ENCODE measurements at regions not wholly inside any gene's neighbourhood (a gene's known extent, or its start where the extent isn't known, plus 50 kb on each side); places are given as distances from the start of the nearest gene placed in this dataset.

GRCh38 chr2:207258263-207258991 is 92.7 kb upstream of the KLF7 start:
- Mint-ChIP-seq H3K4me3 (no peak overlapping the region), H3K36me3 (no peaks in the 10 kb centered on the region), H3K4me1 (peaks cover 0 to 4% (median 0%) of the 10 kb centered on the region in 4 donors), H3K27me3 (peaks cover 0 to 2% of the 10 kb centered on the region in 2 donors), H3K27ac (no peak overlapping the region), H3K9me3 (peaks cover 0 to 2% (median 0%) of the 10 kb centered on the region in 8 donors)
- DNase-seq: no peak
- no peak overlapping the region for H3K4me3 ChIP-seq (ENCODE audit: low read length in 2 of 2)
- no peaks in the 10 kb centered on the region for H3K36me3 ChIP-seq (ENCODE audit: insufficient read depth, low read length)
- no peaks in the 10 kb centered on the region for H3K27me3 ChIP-seq (ENCODE audit: insufficient read depth, low read length)
- H3K4me1 ChIP-seq (ENCODE audit: insufficient read depth, low read length): no peaks in the 10 kb centered on the region
- no peak overlapping the region for H3K27ac ChIP-seq (ENCODE audit: low read depth, low read length)
- ChIA-PET CTCF (ENCODE audit: partially characterized antibody) (interaction anchor here (1.1 kb wide), 1 partner anchor 212 kb away, joined by 3 read pairs; no protein-coding TSS in a partner anchor), POLR2A (ENCODE audit: partially characterized antibody) (no interaction called here)
- intact Hi-C loops (cut with micrococcal nuclease): no loop called here
- H3K9me3 ChIP-seq (ENCODE audit: control insufficient read depth in 1 of 2, low read length in 2 of 2): no peaks in the 10 kb centered on the region

GRCh38 chr2:207260021-207260420 is 94.3 kb upstream of the KLF7 start:
- POLR2A ChIA-PET (ENCODE audit: partially characterized antibody): no interaction called here
- DNase-seq: no peak
- CTCF ChIA-PET (ENCODE audit: partially characterized antibody): no interaction called here
- Histone ChIP-seq H3K9me3 (ENCODE audit: control insufficient read depth in 1 of 2, low read length in 2 of 2) (no peaks in the 10 kb centered on the region), H3K4me3 (ENCODE audit: low read length in 2 of 2) (no peak overlapping the region), H3K4me1 (ENCODE audit: insufficient read depth, low read length) (no peaks in the 10 kb centered on the region), H3K27me3 (ENCODE audit: insufficient read depth, low read length) (no peaks in the 10 kb centered on the region), H3K27ac (ENCODE audit: low read depth, low read length) (no peak overlapping the region), H3K36me3 (ENCODE audit: insufficient read depth, low read length) (no peaks in the 10 kb centered on the region)
- intact Hi-C loops (cut with micrococcal nuclease): loop anchor here (2.0 kb wide), 1 partner anchor 213 kb away; no protein-coding TSS in a partner anchor
- no peaks in the 10 kb centered on the region for H3K36me3 Mint-ChIP-seq
- H3K4me1 Mint-ChIP-seq: peaks cover 0 to 3% (median 0%) of the 10 kb centered on the region in 4 donors
- H3K4me3 Mint-ChIP-seq: no peak overlapping the region
- H3K9me3 Mint-ChIP-seq: peaks cover 0 to 2% (median 0%) of the 10 kb centered on the region in 8 donors
- H3K27me3 Mint-ChIP-seq: no peaks in the 10 kb centered on the region
- no peak overlapping the region for H3K27ac Mint-ChIP-seq

- Mint-ChIP-seq H3K4me1 (no peaks in the 10 kb centered on the region), H3K27me3 (no peaks in the 10 kb centered on the region), H3K4me3 (no peak overlapping the region), H3K36me3 (no peaks in the 10 kb centered on the region), H3K27ac (no peak overlapping the region), H3K9me3 (peaks cover 0 to 2% (median 0%) of the 10 kb centered on the region in 8 donors)
- no peak for DNase-seq
- no peak overlapping the region for H3K4me3 ChIP-seq (ENCODE audit: low read length in 2 of 2)
- H3K4me1 ChIP-seq (ENCODE audit: insufficient read depth, low read length): no peaks in the 10 kb centered on the region
- ChIA-PET CTCF (ENCODE audit: partially characterized antibody) (no interaction called here), POLR2A (ENCODE audit: partially characterized antibody) (no interaction called here)
- H3K27ac ChIP-seq (ENCODE audit: low read depth, low read length): no peak overlapping the region
- no peaks in the 10 kb centered on the region for H3K9me3 ChIP-seq (ENCODE audit: control insufficient read depth in 1 of 2, low read length in 2 of 2)
- H3K36me3 ChIP-seq (ENCODE audit: insufficient read depth, low read length): no peaks in the 10 kb centered on the region
- H3K27me3 ChIP-seq (ENCODE audit: insufficient read depth, low read length): no peaks in the 10 kb centered on the region
- intact Hi-C loops (cut with micrococcal nuclease): loop anchor here (2.0 kb wide), 1 partner anchor 214 kb away; no protein-coding TSS in a partner anchor
These were observed 95.2 kb upstream of the KLF7 start for GRCh38 chr2:207260947-207261346.

GRCh38 chr2:207264310-207264709 is 98.6 kb upstream of the KLF7 start:
- H3K9me3 Mint-ChIP-seq: peaks cover 0 to 2% (median 0%) of the 10 kb centered on the region in 8 donors
- intact Hi-C loops (cut with micrococcal nuclease): no loop called here

GRCh38 chr2:207265332-207265731 is 99.6 kb upstream of the KLF7 start:
- Histone ChIP-seq H3K4me1 (ENCODE audit: insufficient read depth, low read length) (no peaks in the 10 kb centered on the region), H3K27me3 (ENCODE audit: insufficient read depth, low read length) (no peaks in the 10 kb centered on the region), H3K36me3 (ENCODE audit: insufficient read depth, low read length) (no peaks in the 10 kb centered on the region), H3K9me3 (ENCODE audit: control insufficient read depth in 1 of 2, low read length in 2 of 2) (no peaks in the 10 kb centered on the region), H3K4me3 (ENCODE audit: low read length in 2 of 2) (no peak overlapping the region), H3K27ac (ENCODE audit: low read depth, low read length) (no peak overlapping the region)
- Mint-ChIP-seq H3K9me3 (peaks cover 0 to 2% (median 0%) of the 10 kb centered on the region in 8 donors), H3K27me3 (no peaks in the 10 kb centered on the region), H3K4me3 (no peak overlapping the region), H3K27ac (no peak overlapping the region), H3K4me1 (no peaks in the 10 kb centered on the region), H3K36me3 (no peaks in the 10 kb centered on the region)
- ChIA-PET CTCF (ENCODE audit: partially characterized antibody) (interaction anchor here (0.9 kb wide), 1 partner anchor 26 kb away, joined by 3 read pairs; no protein-coding TSS in a partner anchor), POLR2A (ENCODE audit: partially characterized antibody) (no interaction called here)
- intact Hi-C loops (cut with micrococcal nuclease): no loop called here
- no peak for DNase-seq

More at GRCh38 chr2:207264310-207264709, 98.6 kb upstream of the KLF7 start:
- H3K27ac Mint-ChIP-seq: no peak overlapping the region
- H3K27ac ChIP-seq (ENCODE audit: low read depth, low read length): no peak overlapping the region
- H3K9me3 ChIP-seq (ENCODE audit: control insufficient read depth in 1 of 2, low read length in 2 of 2): no peaks in the 10 kb centered on the region
- H3K36me3 Mint-ChIP-seq: no peaks in the 10 kb centered on the region
- H3K4me3 ChIP-seq (ENCODE audit: low read length in 2 of 2): no peak overlapping the region
- no peaks in the 10 kb centered on the region for H3K27me3 ChIP-seq (ENCODE audit: insufficient read depth, low read length)
- ChIA-PET POLR2A (ENCODE audit: partially characterized antibody) (no interaction called here), CTCF (ENCODE audit: partially characterized antibody) (no interaction called here)
- no peaks in the 10 kb centered on the region for H3K27me3 Mint-ChIP-seq
- no peaks in the 10 kb centered on the region for H3K4me1 ChIP-seq (ENCODE audit: insufficient read depth, low read length)
- no peak overlapping the region for H3K4me3 Mint-ChIP-seq
- H3K36me3 ChIP-seq (ENCODE audit: insufficient read depth, low read length): no peaks in the 10 kb centered on the region
- DNase-seq: no peak
- no peaks in the 10 kb centered on the region for H3K4me1 Mint-ChIP-seq

- no peaks in the 10 kb centered on the region for H3K36me3 ChIP-seq (ENCODE audit: insufficient read depth, low read length)
- Mint-ChIP-seq H3K27me3 (no peaks in the 10 kb centered on the region), H3K4me3 (no peak overlapping the region), H3K27ac (no peak overlapping the region), H3K36me3 (no peaks in the 10 kb centered on the region), H3K4me1 (no peaks in the 10 kb centered on the region), H3K9me3 (peaks cover 0 to 2% (median 0%) of the 10 kb centered on the region in 8 donors)
- intact Hi-C loops (cut with micrococcal nuclease): no loop called here
- no peaks in the 10 kb centered on the region for H3K4me1 ChIP-seq (ENCODE audit: insufficient read depth, low read length)
- H3K4me3 ChIP-seq (ENCODE audit: low read length in 2 of 2): no peak overlapping the region
- CTCF ChIA-PET (ENCODE audit: partially characterized antibody): interaction anchor here (0.9 kb wide), 1 partner anchor 27 kb away, joined by 3 read pairs; no protein-coding TSS in a partner anchor
- DNase-seq: no peak
- no peaks in the 10 kb centered on the region for H3K27me3 ChIP-seq (ENCODE audit: insufficient read depth, low read length)
- no peak overlapping the region for H3K27ac ChIP-seq (ENCODE audit: low read depth, low read length)
- POLR2A ChIA-PET (ENCODE audit: partially characterized antibody): interaction anchor here (1.1 kb wide), 1 partner anchor 28 kb away, joined by 3 read pairs; no protein-coding TSS in a partner anchor
- no peaks in the 10 kb centered on the region for H3K9me3 ChIP-seq (ENCODE audit: control insufficient read depth in 1 of 2, low read length in 2 of 2)
These were observed 100.1 kb upstream of the KLF7 start for GRCh38 chr2:207265869-207266268.

- Mint-ChIP-seq H3K27me3 (no peaks in the 10 kb centered on the region), H3K4me3 (no peak overlapping the region), H3K9me3 (no peaks in the 10 kb centered on the region), H3K4me1 (no peaks in the 10 kb centered on the region), H3K27ac (no peak overlapping the region), H3K36me3 (no peaks in the 10 kb centered on the region)
- intact Hi-C loops (cut with micrococcal nuclease): no loop called here
- ChIA-PET CTCF (ENCODE audit: partially characterized antibody) (interaction anchor here (0.6 kb wide), 1 partner anchor 452 kb away, joined by 3 read pairs; no protein-coding TSS in a partner anchor), POLR2A (ENCODE audit: partially characterized antibody) (interaction anchor here (1.1 kb wide), 1 partner anchor 27 kb away, joined by 3 read pairs; no protein-coding TSS in a partner anchor)
- H3K4me3 ChIP-seq (ENCODE audit: low read length in 2 of 2): no peak overlapping the region
- H3K27ac ChIP-seq (ENCODE audit: low read depth, low read length): no peak overlapping the region
- H3K27me3 ChIP-seq (ENCODE audit: insufficient read depth, low read length): no peaks in the 10 kb centered on the region
- H3K4me1 ChIP-seq (ENCODE audit: insufficient read depth, low read length): no peaks in the 10 kb centered on the region
- H3K9me3 ChIP-seq (ENCODE audit: control insufficient read depth in 1 of 2, low read length in 2 of 2): no peaks in the 10 kb centered on the region
- H3K36me3 ChIP-seq (ENCODE audit: insufficient read depth, low read length): no peaks in the 10 kb centered on the region
- DNase-seq: no peak
These were observed 100.9 kb upstream of the KLF7 start for GRCh38 chr2:207266648-207267047.
